ENCODE measurements at regions not wholly inside any gene's neighbourhood (a gene's known extent, or its start where the extent isn't known, plus 50 kb on each side); places are given as distances from the start of the nearest gene placed in this dataset.

- TF ChIP-seq, protein P1, sequence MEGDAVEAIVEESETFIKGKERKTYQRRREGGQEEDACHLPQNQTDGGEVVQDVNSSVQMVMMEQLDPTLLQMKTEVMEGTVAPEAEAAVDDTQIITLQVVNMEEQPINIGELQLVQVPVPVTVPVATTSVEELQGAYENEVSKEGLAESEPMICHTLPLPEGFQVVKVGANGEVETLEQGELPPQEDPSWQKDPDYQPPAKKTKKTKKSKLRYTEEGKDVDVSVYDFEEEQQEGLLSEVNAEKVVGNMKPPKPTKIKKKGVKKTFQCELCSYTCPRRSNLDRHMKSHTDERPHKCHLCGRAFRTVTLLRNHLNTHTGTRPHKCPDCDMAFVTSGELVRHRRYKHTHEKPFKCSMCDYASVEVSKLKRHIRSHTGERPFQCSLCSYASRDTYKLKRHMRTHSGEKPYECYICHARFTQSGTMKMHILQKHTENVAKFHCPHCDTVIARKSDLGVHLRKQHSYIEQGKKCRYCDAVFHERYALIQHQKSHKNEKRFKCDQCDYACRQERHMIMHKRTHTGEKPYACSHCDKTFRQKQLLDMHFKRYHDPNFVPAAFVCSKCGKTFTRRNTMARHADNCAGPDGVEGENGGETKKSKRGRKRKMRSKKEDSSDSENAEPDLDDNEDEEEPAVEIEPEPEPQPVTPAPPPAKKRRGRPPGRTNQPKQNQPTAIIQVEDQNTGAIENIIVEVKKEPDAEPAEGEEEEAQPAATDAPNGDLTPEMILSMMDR (optimal IDR thresholded peaks at IDR 0.05 in 1 of 3, IDR thresholded peaks at IDR 0.05 in 1 of 3, conservative IDR thresholded peaks at IDR 0.05 in 1 of 3; ENCODE audit: extremely low read depth in 1 of 3, insufficient read depth in 2 of 3, low read length in 3 of 3): no peak
- TF ChIP-seq EZH2 (IDR thresholded peaks at IDR 0.05; ENCODE audit: low read length): no peak
Observed at GRCh38 chr2:234666911-234667310, 170.0 kb upstream of the ARL4C start.

All from keratinocyte (primary cell).